GM19324 (cell line): ENCODE measurements at regions not wholly inside any gene's neighbourhood (a gene's known extent, or its start where the extent isn't known, plus 50 kb on each side); places are given as distances from the start of the nearest gene placed in this dataset.
"Not testable (repeated sequence)": the region's sequence is repeated elsewhere in the genome, so short reads cannot be mapped to it uniquely, and the experiment has no call there.

Source experiments
- ATAC-seq: cut with Tn5 transposase; IDR thresholded peaks from one replicate; pipeline ENCODE4 v1.9.1; 2021; ENCODE audit warnings: mild to moderate bottlenecking, moderate library complexity; ENCODE audit not compliant: unreplicated experiment, low FRiP score

- ATAC-seq: no peak
Measured at GRCh38 chr9:80522465-80522864, 950.7 kb downstream of the TLE4 start.

GRCh38 chr9:80521151-80521550 lies 949.4 kb downstream of the TLE4 start:
- no peak for ATAC-seq

- ATAC-seq: no peak
Measured at GRCh38 chr9:80520231-80520630, 948.5 kb downstream of the TLE4 start.

- no peak for ATAC-seq
Measured at GRCh38 chr9:80518441-80518840, 946.7 kb downstream of the TLE4 start.

- ATAC-seq: no peak
Measured at GRCh38 chr9:80516679-80517078, 944.9 kb downstream of the TLE4 start.

- no peak for ATAC-seq
Measured at GRCh38 chr9:80509358-80509757, 937.6 kb downstream of the TLE4 start.

GRCh38 chr9:80507611-80508010 lies 935.8 kb downstream of the TLE4 start:
- ATAC-seq: no peak

GRCh38 chr9:80504601-80505230 lies 933.0 kb downstream of the TLE4 start:
- ATAC-seq: no peak

GRCh38 chr9:80503671-80504281 lies 932.0 kb downstream of the TLE4 start:
- ATAC-seq: no peak

GRCh38 chr9:80502306-80502705 lies 930.5 kb downstream of the TLE4 start:
- no peak for ATAC-seq

GRCh38 chr9:80501635-80502034 lies 929.9 kb downstream of the TLE4 start:
- no peak for ATAC-seq

- ATAC-seq: no peak
Measured at GRCh38 chr9:80500300-80500699, 928.5 kb downstream of the TLE4 start.

GRCh38 chr9:80498001-80498555 lies 926.3 kb downstream of the TLE4 start:
- ATAC-seq: no peak

- ATAC-seq: no peak
Measured at GRCh38 chr9:80496901-80497556, 925.3 kb downstream of the TLE4 start.

GRCh38 chr9:80493258-80493657 lies 921.5 kb downstream of the TLE4 start:
- ATAC-seq: no peak

- no peak for ATAC-seq
Measured at GRCh38 chr9:80492221-80492620, 920.5 kb downstream of the TLE4 start.

GRCh38 chr9:80491086-80491696 lies 919.4 kb downstream of the TLE4 start:
- no peak for ATAC-seq

- no peak for ATAC-seq
Measured at GRCh38 chr9:80489329-80489728, 917.6 kb downstream of the TLE4 start.

GRCh38 chr9:80485420-80486250 lies 913.9 kb downstream of the TLE4 start:
- ATAC-seq: no peak

- not testable (repeated sequence) for ATAC-seq
Measured at GRCh38 chr9:80482251-80482650, 910.5 kb downstream of the TLE4 start.
